ENCODE measurements at regions not wholly inside any gene's neighbourhood (a gene's known extent, or its start where the extent isn't known, plus 50 kb on each side); places are given as distances from the start of the nearest gene placed in this dataset.

DNA sequence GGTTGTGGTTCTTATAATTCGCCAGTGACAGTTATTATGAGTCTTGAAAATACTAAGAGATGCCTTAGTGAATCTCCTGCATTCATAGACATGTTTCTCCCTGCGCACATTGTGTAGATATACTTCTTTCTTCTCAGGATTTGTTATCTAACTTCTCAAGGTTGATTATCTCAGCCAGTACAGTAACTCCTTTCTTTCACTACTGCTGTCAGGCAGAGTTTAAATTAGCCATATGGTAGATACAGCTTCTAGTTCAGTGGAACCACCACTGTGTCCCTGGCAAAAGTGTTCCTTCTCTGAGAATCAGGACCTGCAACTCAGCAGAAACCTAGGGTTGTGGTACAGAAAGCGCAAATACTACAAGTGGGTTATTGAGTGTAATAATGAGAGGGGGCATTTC lies 175.0 kb upstream of the SGO1 start:
- no peak for DNase-seq (ENCODE audit: low read depth in 4 of 4, low spot score in 3 of 4)

DNA sequence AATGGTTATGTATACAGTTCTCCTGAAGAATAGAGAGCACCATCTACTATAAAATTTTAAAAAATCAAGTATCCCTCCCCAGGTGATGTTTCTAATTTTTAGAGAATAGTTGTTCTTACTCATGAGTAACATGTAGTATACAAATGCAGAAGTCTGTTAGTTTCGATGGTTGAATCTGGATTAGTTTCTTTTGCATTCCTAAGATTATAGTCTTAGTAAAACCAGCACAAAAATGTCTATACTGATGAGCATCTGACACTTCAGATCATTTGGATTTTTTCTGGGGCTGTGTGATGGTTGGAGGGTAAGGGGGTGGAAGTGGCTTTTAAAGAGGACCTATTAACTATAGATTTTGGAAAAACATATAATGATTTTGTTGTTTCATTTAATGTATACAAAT lies 167.3 kb upstream of the SGO1 start:
- no peak for DNase-seq (ENCODE audit: low read depth in 4 of 4, low spot score in 3 of 4)

DNA sequence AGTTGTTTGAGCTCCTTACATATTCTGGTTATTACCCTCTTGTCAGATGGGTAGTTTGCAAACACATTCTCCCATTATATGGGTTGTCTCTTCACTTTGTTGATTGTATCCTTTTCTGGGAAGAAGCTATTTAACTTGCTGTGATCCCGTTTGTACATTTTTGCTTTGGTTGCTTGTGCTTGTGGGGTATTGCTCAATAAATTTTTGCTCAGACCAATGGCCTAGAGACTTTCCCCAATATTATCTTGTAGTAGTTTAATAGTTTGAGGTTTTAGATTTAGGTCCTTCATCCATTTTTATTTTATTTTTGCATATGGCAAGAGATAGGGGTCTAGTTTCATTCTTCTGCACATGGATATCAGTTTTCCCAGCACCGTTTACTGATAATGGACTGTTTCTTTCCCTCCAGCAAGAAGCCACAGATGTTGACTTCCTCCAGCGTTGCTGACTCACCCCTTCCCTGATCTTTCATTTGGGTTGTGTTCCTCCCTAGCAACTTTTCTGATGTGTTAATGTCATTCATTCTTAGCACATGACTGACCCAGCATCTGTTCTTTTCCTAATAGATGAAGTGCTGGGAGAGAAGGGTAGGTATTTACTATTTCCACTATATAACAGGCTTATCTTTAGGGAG lies 166.7 kb upstream of the SGO1 start:
- no peak for DNase-seq (ENCODE audit: low read depth in 4 of 4, low spot score in 3 of 4)

DNA sequence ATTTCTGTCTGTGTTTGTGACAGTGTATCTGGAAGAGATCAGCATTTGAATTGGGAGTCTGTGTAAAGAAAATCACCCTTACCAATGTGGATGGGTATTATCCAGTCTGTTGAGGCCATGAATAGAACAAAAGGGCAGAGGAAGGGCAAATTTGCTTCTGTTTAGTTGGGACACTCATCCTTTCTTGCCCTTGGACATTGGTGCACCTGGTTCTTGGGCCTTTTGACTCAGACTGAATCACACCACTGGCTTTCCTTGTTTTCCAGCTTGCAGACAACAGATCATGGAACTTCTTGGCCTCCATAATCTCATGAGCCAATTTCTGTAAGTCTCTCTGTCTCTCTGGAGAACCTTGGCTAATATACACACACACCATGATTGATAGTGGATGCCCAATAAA lies 164.4 kb upstream of the SGO1 start:
- no peak for DNase-seq (ENCODE audit: low read depth in 4 of 4, low spot score in 3 of 4)

DNA sequence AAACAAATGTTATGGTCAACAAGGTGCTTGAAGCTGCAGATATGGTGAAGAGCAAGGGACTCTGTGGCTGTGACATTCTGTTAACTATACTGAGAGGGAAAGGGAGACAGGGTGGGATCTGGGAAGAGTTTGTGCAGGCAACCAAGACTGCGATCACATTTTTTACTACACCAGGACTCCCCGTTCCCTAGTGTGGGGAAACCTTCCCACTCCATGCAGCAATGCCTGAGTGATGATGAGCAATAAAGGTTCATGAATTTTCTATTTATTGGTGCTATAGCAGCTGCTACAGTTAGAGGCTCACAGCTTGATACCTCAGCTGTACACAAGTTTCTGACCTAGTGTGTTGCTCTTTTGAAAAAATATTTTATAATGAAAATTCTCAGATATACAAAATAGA lies 160.9 kb upstream of the SGO1 start:
- DNase-seq (ENCODE audit: low read depth in 4 of 4, low spot score in 3 of 4), result no peak

DNA sequence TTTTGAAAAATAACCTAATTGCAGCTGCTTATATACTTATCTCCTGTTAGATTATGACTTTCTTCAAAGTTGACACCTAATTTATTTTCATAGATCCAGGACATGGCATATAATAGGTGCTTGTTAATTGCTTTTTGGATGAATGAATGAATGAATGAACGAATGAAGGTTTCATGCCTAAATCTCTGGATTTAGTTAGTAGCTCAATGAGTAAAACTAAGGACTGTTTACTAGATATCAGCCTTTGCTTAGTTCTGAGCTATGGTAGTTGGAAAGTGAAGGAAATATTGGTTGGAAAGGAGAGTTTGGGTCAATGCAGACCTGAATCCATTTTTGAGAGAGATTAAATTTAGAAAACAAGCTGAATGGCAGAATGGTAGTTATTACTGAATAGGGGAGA lies 160.4 kb upstream of the SGO1 start:
- DNase-seq (ENCODE audit: low read depth in 4 of 4, low spot score in 3 of 4), result no peak

DNA sequence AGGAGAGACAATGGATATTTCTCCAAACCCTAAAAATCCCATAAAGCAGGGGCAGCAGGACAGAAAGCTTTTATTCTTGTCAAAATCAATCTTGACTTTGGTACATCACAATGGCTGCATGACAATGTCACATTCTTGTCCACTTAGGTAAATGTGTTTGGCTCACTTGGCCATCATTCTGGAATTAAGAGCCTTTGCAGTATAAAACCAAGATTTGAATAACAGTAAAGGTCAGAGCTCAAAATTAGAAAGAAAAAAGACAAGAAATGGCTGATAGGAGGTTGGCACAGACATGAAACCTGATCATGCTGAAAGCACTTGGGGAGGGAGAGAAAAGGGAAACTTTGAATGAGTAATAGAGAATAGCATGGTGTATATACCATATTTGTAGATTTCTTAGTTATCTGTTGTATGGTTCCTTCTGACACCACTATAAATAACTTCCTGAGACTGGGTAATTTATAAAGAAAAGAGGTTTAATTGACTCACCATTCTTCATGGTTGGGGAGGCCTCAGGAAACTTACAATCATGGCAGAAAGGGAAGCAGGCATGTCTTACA lies 158.5 kb upstream of the SGO1 start:
- no peak for DNase-seq (ENCODE audit: low read depth in 4 of 4, low spot score in 3 of 4)

DNA sequence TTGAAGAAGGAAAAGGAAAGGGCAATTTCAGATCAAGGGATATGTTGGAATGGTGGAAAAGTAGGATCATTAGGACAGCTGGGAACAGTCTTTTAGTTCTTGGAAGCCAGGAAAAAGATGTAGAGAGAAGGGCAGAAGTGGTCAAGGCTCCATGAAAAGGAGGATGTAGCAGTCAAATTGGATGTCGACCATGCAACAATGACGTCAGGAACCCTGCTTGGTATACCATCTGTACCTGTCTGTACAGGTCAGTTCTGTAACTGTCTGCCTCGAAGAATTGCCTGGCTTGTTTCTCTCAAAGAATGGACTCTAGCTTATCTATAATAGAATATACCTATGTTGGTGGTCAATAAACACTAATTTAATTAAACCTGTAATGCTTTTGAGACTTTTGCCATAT lies 157.8 kb upstream of the SGO1 start:
- no peak for DNase-seq (ENCODE audit: low read depth in 4 of 4, low spot score in 3 of 4)

DNA sequence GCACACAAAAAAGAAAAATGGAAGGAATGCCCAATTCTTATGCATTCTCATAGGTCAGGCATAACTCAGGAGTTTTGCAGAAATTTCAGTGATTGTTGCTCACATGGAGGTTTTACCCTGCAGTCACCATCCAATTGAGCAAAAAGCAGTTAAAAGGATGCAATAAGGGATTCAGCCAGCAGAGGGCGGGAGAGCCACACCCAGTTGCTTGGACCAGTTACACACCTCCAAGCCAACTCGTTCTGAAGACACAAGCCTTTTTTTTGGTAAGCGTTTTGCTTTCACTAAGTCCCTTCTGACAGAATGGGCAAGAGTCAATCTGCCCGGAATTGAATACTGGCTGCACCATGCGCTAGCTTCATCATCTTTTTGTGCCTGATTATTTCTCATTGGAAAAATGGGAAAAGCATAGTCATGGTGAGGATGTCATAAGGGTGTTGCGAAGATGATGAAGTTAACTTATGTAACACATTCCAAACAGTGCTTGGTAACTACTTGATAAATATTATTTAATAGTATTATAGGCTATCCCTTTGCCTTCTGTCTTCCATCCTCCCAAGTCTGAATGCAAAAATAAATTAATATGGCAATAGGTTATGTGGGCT lies 154.4 kb upstream of the SGO1 start:
- peak; percentile 51 to 61 (median 59) for DNase-seq (ENCODE audit: low read depth in 4 of 4, low spot score in 3 of 4)

DNA sequence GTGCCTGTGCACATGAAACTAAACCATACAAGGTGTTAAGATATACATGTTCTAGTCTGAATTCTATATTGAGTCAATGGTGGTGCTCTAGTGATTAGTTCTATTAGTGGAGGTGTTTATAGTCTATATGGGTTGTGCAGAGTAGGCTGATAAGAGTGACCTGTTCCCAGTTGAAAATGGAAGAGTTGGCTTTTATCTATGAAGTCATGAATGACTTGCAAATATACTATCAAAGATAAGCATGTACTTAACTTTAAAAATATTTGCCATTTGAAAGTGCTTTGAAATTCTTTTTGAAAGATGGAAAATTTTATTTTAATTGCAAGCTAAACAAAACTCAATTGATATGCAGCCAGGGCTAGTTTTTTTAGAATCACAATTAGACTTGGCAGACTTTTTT lies 150.6 kb upstream of the SGO1 start:
- no peak for DNase-seq (ENCODE audit: low read depth in 4 of 4, low spot score in 3 of 4)

DNA sequence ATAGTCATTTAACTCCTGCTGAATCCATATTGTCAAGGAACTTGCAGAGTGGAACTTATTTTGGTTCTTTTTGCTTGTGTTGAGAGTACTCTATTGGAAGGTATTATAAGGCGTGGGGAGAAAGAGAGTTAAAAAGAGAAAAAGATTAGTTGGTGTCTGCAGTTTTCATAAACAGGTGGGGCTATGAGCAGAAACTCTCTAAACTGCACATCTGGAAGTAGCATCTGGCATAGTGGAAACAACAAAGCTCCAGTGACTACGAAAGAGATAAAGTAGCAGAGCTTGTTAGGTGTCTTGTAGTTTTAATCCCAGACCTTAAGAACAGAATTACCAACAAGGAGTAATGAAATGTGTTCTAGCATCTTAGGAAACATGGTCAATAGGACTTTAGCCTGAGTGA lies 148.8 kb upstream of the SGO1 start:
- DNase-seq (ENCODE audit: low read depth in 4 of 4, low spot score in 3 of 4), result no peak

DNA sequence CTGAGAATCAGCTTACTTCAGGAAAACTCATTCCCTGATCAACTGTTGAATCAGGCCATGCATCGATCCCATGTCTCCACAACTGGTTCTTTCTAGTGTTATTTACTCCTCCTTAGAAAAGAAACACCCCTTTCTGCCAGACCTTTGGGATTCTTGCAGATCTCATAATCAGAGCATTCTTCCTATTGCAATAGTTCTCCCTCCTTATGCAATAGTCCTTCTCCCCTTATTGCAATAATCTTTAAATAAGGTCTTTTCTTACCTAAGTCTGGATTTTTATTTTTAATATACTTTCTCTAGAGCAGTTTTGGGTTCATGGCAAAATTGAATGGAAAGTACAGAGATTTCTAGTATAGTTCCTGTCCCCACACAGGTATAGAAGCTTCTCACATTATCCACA lies 141.9 kb upstream of the SGO1 start:
- DNase-seq (ENCODE audit: low read depth in 4 of 4, low spot score in 3 of 4), result no peak

DNA sequence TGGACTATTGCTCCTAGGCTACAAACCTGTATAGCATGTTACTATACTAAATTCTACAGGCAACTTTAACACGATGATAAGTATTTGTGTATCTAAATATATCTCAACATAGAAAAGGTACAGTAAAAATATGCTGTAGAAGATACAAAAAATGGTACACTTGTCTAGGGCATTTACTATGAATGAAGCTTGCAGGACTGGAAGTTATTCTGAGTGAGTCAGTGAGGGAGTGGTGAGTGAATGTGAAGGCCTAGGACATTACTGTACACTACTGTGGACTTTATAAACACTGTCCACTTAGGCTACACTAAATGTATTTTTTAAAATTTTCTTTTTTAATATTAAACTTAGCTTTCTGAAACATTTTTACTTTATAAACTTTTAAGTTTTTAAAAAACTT lies 140.5 kb upstream of the SGO1 start:
- no peak for DNase-seq (ENCODE audit: low read depth in 4 of 4, low spot score in 3 of 4)

DNA sequence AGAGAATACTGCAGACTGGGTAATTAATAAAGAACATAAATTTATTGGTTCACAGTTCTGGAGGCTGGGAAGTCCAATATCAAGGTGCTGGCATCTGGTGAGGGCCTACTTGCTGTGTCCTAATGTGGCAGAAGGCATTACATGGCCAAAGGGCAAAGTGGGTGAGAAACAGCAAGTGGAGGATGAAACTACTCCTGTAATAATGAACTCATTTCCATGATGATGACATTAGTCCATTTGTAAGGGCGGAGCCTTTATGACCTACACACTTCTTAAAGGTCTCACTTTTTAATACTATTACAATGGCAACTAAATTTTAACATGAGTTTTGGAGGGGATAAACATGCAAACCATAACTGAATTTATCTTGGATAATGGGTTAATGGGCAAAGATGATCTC lies 139.6 kb upstream of the SGO1 start:
- no peak for DNase-seq (ENCODE audit: low read depth in 4 of 4, low spot score in 3 of 4)

DNA sequence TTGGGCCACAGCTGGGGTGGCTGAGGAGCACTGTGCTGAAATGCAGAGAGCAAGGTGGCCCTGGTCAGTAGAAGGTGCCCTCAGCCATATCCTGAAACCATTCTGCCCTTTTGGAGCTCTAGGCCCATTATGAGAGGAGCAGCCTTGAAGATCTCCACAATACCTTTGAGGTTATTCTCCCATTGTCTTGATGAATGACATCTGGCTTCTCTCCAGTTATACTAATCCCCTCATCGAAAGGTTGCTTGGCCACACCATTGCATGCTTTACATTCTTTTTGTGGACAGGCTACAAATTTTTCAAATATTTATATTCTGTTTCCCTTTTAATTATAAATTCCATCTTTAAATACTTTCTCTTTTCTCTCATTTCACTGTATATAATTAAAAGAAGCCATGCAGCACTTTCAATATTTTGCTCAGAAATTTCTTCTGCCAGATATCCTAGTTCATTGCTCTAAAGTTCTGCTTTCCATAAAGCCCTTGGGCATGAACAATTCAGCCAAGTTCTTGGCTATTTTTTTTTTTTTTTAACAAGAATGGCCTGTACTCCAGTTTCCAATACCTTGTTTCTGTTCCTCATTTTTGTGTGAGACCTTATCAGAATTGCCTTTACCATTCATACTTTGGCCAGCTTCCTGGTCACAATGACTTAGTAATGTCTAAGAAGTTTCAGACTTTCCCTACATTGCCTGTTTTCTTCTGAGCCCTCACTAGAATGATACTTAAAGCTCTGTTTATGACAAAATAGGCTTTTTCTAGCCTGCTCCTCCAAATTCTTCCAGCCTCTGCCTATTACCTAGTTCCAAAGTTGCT lies 138.9 kb upstream of the SGO1 start:
- no peak for DNase-seq (ENCODE audit: low read depth in 4 of 4, low spot score in 3 of 4)

DNA sequence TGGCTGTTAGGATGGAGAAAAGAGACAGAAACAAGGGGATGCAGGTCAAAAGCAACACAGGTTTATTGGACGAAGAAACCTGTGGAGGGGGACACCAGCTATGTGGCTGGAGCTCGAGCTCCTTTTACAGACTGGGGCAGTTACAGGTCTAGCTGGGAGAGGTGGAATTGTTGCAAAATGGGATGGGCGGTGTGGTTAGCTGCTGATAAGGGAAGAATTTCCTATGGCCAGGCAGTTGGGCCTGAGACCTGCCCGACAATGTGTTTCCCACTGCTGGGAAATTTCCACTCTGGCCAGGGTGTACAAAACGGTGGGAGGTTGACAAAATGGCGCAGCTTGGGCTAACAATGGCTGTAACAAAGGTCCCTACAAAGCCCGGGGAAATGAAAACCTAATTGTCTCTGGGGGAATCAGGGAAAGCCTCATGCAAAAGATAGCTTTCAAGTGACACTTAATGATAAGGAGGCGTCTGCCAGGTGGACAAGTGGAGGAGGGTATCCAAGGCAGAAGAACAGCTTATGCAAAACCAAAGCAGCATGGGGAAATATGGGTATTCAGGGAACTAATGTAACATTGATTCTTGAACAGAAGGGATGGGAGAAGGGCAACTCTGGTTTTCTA lies 137.4 kb upstream of the SGO1 start:
- no peak for DNase-seq (ENCODE audit: low read depth in 4 of 4, low spot score in 3 of 4)

DNA sequence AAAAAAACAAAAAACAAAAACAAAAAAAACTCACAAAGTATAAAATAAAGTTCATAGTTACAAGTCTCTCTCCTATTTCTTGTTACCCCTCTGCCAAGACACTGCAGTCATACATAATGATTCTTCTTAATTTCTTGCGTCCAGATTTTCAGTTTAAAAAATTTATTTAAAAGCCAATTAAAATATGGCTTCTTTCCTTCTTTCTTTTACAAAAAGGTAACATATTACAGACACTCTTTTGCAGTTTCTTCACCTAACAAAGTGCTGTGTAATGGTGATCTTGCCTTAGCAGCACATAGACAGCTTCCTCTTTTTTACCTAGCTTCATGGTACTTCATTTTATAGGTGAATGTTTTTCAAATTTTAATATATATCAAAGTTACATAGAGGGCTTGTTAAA lies 136.1 kb upstream of the SGO1 start:
- no peak for DNase-seq (ENCODE audit: low read depth in 4 of 4, low spot score in 3 of 4)

DNA sequence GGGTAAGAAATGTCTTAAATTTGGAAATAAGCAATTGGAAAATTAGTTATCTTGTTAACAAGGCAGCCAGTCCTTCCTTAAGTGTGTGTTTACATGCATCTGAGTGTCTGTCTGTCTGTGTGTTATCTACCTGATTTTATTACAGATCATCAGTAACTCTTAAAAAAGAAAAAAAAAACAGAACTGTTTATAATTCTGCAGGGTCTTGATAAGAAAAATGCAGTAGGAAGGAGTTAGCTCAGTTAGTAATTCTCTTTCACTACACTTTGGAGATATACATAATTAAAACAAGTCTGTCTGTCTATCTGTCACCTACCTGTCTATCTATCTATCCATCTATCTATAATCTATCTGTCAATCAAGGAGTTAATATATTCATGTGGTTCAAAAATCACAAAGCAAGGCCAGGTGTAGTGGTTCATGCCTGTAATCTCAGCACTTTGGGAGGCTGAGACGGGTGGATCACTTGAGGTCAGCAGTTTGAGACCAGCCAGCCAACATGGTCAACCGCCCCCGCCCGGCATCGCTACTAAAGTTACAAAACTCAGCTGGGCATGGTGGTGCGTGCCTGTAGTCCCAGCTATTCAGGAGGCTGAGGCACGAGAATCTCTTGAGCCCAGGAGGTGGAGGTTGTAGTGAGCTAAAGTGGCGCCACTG lies 135.5 kb upstream of the SGO1 start:
- DNase-seq (ENCODE audit: low read depth in 4 of 4, low spot score in 3 of 4), result no peak

DNA sequence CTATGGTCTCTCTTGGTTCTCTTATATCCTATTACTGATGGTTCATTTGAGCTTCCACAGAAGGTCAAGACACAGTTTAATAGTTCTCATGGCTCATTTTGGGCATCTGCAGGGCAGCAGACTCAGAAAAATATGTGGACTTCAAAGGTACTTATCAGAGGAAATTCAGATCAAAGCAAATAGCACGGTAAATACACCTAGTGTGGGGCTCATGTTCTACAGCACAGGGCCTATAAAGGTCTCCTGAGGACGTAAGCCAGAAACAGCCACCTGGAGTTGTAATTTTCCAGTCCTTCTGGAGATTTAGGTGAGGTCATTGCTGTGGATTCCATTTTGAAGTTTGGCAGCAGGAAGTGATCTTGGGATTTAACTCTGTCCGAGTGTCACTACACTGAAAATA lies 134.5 kb upstream of the SGO1 start:
- DNase-seq (ENCODE audit: low read depth in 4 of 4, low spot score in 3 of 4), result no peak

DNA sequence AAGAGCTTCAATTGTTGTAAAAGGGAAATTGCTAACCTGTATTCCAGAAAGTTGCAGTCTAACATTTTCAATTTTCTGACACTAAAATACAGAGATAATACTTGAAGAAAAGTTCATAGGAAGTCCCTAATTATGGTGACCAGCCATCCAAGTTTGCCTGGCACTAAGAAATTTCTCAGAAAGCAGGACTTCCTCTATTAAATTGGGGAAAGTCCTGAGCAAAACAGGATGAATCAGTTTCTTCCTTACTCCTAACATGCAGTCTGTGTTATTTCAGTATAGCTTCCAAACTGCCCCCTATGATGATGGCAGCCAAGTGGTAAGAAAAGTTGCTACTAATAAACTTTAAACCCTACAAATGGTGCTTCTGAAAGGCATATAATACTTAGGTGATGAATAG lies 133.5 kb upstream of the SGO1 start:
- DNase-seq (ENCODE audit: low read depth in 4 of 4, low spot score in 3 of 4), result no peak

DNA sequence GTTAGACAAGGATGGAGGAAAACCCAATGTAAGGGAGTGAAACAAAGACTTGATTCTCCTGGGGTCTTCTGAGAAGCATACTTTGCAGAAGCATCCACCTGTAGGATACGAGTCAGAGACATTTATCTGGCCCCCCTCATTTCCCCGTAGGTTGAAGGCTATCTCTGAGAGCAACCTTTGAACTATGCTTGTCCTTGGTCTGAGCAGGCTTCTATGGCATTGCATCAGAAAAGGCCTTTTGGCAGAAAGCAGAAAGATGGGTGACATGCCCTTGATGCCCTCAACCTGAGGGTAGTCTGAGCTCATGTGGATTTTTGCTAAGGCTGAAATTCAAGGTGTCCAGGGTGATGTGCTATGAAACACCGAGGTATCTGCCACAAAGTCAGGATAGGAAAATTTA lies 131.6 kb upstream of the SGO1 start:
- no peak for DNase-seq (ENCODE audit: low read depth in 4 of 4, low spot score in 3 of 4)
